Right lung (tissue), 2 donors: ENCODE measurements at regions not wholly inside any gene's neighbourhood (a gene's known extent, or its start where the extent isn't known, plus 50 kb on each side); places are given as distances from the start of the nearest gene placed in this dataset.

Experiments
- DNase-seq, 2 donors: peaks; one replicate each; pipeline ENCODE4 v3.0.0-alpha.2; 2013

DNA sequence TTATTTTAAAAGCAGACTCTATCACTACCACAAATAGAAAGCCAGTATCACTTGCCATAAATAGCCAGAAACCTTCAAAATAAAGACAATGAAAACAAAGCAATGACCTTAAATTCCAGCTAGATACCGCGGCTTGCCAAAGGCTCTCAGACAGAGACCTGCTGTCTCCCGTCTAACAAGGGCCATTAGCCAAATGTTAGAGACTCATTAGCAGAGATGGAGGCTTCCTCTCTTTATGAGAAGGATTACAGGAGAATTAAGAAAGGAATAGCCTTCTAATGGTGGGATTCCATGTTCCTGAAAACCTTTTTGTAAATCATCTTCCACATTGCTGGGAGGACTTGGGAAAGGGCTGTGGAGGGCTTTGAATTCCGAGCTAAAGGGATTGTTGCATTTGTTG lies 206.7 kb downstream of the AACS start:
- no peak for DNase-seq

GRCh38 chr12:125272383-125272933 lies 207.2 kb downstream of the AACS start:
- no peak for DNase-seq

GRCh38 chr12:125276567-125276966 lies 211.3 kb downstream of the AACS start:
- no peak for DNase-seq

- DNase-seq, result no peak
These were observed 215.5 kb downstream of the AACS start for GRCh38 chr12:125280482-125281377.

- DNase-seq, result no peak
These were observed 217.7 kb downstream of the AACS start for GRCh38 chr12:125282921-125283320.

GRCh38 chr12:125283521-125283920 lies 218.3 kb downstream of the AACS start:
- DNase-seq, result no peak

- no peak for DNase-seq
These were observed 218.9 kb downstream of the AACS start for GRCh38 chr12:125284087-125284486.

DNA sequence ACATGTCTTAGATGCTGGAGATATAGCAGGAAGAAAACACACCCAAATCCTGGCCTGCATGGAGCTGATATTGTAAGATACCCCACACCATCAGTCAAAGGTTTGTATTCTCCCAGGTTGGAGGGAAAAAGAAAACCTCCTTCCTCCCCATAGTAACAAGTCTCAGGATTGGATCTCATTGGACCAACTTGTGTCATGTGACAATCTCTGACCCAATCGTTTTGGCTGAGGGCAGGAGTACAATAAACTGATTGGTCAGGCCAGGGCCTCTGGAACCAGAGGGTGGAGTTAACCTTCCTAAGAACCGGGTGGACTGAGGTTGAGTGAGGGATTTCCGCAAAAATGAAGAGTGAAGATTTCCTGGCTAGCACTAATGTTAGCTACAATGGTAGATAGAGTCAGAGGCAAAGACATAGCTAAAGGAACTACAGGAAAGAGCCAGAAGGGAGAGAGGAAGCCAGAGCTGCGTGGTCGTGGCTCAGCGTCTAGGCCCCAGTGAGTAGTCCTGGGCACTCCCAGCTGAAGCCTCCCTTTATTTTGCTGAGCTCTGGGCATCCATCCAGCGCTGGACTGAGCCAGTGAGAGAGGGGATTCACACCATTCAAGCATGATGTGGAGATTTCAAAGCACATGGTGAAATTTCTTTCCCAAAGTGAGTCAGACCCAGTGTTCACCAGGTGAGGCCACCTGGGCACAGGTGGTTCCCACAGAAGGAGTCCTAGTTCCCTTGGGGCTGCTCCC lies 219.9 kb downstream of the AACS start:
- no peak for DNase-seq

GRCh38 chr12:125286005-125286727 lies 220.9 kb downstream of the AACS start:
- no peak for DNase-seq

DNA sequence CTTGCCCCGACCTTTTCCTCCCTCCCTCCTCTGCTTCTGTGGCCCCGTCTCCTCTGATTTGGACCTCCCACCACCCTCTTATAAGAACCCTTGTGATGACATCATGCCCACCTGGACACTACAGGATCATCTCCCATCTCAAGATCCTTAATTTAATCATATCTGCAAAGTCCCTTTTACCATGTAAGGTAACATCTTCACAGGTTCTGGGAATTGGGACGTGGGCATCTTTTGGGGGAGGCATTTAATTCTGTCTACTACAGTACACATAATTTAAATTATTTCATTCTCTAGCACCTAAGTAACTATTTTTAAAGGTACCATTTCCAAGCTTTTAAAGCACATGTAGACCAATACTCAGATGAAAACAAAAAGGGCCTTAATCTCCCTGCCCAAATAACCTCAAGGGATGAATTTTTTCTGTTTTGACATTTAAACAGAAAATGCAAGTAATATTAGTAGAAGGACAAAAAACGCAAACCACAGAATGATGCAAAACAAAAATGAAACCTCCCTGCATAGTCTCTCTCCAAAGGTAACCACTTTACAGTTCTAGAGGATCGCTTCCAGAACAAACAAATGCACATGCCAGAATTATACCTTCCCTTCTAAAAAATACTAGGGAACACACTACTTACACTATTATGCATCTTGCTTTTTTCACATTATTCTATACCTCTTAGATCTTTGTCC lies 222.1 kb downstream of the AACS start:
- no peak for DNase-seq

DNA sequence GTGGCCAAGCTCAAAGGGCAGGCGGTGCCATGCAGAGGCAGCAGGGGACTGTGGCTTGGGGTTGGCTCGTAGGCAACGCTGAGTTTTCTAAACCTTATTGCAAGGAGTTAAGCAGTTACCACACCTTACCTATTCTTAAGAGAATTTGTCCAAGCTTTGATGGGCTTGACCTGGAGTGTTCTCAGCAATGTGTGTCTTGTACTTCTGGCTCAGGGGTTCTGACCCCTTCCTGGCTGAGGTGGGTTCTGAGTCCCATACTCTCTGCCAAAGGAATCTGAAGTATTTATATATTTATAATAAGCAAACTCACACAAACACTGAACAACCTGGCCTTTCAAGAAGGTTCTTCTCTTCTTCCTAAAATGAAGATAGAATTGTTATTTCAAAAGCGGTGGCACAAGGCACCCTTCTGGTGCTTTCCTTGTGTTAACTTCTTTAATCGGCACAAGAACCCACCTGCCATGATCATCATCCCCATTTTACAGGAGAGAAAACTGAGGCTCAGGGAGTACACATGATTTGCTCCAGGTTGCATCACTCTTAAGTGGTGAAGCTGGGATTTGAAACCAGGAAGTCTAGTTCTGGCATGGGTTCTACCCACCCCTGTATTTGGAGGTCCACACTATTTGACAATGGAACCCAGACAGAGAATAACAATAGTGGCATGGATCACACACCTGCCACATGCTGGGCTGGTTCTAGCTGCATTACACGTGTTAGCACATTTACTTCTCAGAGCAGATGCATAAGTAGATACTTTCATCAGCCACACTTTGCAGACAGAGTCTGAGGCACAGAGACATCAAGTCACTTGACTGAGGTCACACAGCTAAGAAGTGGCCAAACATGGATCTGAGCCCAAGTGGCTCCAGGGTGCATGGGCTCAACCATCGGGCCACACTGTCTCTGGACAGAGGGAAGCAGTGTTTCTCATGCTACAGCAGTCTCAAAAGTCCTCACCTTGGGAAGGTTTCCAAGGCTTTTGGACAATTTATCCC lies 224.0 kb downstream of the AACS start:
- DNase-seq, result no peak

DNA sequence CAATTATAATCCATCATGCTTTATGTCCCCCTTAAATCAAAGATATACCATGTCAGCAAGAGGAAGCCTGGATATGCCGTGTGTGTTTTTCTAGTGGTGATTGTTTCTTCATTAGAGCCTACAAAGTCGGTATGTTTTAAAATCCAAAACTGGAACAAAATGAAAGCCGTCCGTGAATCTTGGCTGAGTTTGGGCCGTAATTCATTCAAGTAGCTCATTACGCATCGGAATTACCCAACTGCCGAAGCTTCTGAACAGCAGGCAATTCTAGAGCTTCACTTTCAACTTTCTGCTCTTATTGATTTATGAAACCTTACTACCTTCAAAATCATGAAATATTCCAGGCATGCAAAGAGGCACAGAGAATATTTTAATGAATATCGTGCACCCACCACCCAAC lies 224.7 kb downstream of the AACS start:
- no peak for DNase-seq

- DNase-seq, result no peak
These were observed 227.5 kb downstream of the AACS start for GRCh38 chr12:125292700-125293099.

DNA sequence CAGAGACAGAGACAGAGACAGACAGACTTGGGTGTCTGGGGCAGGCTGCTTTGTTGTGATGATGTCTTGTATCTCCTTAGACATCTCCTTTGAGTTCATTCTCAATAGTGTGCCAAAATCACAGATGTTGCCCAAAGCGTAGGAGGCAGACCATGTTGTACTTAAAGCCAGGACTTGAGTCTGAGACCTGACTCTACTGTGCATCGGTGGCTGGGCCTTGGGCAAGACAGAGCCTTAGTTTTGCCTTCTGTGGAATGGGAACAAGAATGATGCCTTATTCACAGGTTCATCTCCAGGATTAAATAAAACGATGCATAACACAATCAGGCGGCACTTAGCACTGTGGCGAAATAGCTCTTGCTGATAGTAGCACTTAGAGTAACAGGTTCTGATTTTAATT lies 230.3 kb downstream of the AACS start:
- DNase-seq, result no peak

DNA sequence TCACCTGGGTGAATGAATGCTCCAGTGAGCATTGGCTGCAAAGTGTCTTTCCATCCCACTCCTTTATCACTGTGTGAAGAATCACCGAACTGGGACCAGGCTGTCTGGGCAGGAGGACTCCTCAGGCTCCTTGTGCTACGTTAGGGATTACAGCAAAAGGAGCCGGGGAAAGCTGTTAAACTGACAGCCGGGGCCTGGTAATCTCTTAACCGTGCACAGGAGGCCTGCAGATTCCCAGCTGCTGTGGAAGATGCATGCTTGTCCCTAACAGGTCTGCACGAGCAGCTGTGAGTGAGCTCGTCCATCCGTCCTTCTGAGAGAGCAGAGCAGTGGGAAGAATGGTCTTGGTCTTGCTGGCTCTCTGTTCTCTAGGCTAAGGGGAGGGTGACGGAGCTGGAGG lies 231.5 kb downstream of the AACS start:
- DNase-seq, result no peak

GRCh38 chr12:125299840-125300239 lies 234.6 kb downstream of the AACS start:
- DNase-seq, result no peak

DNA sequence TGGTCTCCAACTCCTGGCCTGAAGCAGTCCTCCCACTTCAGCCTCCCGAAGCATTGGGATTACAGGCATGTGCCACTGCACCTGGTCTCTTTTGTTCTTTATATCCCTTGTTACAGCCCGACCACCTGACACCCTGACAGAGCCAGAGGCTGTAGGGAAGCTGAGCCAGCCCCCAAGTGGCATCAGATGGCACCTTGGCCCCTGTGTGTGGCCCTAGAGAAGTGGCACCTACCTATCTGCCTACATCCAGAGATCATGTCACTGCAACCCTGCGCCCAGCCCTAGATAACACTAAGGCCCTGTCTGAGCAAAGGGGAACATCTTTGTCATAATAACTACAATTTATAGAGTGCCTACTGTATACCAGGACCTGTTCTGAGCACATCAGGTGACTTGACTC lies 235.0 kb downstream of the AACS start:
- no peak for DNase-seq

- no peak for DNase-seq
These were observed 238.1 kb downstream of the AACS start for GRCh38 chr12:125303337-125303736.

DNA sequence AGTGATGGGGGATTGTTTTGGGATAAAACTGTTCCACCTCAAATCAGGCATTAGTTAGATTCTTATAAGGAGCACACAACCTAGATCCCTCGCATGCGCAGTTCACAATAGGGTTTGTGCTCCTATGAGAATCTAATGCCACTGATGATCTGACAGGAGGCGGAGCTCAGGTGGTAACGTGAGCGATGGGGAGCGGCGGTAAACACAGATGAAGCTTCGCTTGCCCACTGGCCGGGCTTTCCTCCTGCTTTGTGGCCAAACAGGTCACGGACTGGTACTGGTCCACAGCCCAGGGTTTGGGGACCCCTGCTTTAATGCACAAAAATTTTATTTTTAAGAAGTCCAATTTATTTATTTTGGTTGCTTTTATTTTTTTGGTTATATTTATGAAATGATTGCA lies 238.8 kb downstream of the AACS start:
- no peak for DNase-seq

DNA sequence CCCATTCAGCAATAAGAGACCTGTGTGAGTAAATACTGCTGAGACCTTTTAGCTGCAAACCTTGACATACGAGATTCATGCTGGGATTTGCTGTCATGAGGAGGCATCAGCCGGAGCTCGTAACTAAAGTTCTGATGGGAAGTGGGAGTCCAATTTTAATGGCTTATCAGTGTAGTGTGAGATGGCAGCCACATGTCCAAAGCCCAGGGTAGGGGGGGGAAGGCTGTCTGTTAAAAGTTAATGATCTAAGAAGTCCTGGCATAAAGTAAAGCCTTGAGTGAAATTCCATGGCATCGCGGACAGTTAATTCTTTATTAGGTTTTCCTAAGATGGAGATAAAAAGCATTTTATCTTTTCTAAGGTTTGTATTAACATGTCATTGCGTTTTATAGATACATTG lies 240.0 kb downstream of the AACS start:
- DNase-seq, result no peak
